Ovary (tissue), 7 donors: ENCODE measurements at regions not wholly inside any gene's neighbourhood (a gene's known extent, or its start where the extent isn't known, plus 50 kb on each side); places are given as distances from the start of the nearest gene placed in this dataset.

Experiments
- DNase-seq, 5 donors: peaks; one replicate each; pipeline ENCODE4 v3.0.0-alpha.2; 2019 to 2020
- H3K27ac ChIP-seq, 2 donors: fragments of 200-600 bp; one replicate each; pipeline versions ENCODE4 v1.5.1 to v1.8.0; 2019 to 2022
- H3K27me3 ChIP-seq: fragments of 200-600 bp; one replicate; pipeline ENCODE4 v1.8.0; 2022
- H3K36me3 ChIP-seq: fragments of 200-600 bp; sonication (generic); one replicate; pipeline ENCODE4 v1.5.1; 2019
- H3K4me1 ChIP-seq: one replicate; pipeline ENCODE4 v1.8.1; 2013; ENCODE audit warnings: mild to moderate bottlenecking, moderate library complexity; ENCODE audit not compliant: insufficient read depth
- H3K4me3 ChIP-seq: fragments of 200-600 bp; sonication (generic); one replicate; pipeline ENCODE4 v1.5.1; 2017
- H3K9me3 ChIP-seq, 2 donors: fragments of 200-600 bp in 1 of 2; sonication (generic) in 1 of 2; one replicate each; pipeline versions ENCODE4 v1.5.1 to v1.8.1; 2013 to 2019; ENCODE audit warnings: mild to moderate bottlenecking in 1 of 2, moderate library complexity in 1 of 2
- EP300 ChIP-seq: sonication (generic); formaldehyde crosslinking; IDR thresholded peaks from one replicate; pipeline ENCODE4 v1.6.1; 2017; ENCODE audit warnings: antibody characterized with exemption
- POLR2A ChIP-seq: fragments of 450-650 bp; IDR thresholded peaks from one replicate; pipeline ENCODE4 v1.6.1; 2017; ENCODE audit warnings: antibody characterized with exemption, mild to moderate bottlenecking, moderate library complexity
- WGBS, 3 donors: extraction: QIAGEN DNeasy Blood & Tissue Kit in 1 of 3; methylation state at CpG; one replicate each; pipeline versions ENCODE4 v1.1.5 to v1.1.7; 2013 to 2017; 5-methylcytosine and 5-hydroxymethylcytosine counted together
- intact Hi-C, 4 donors: fragments of 100-400 bp; cut with DNase I; formaldehyde crosslinking; loops; one replicate each; pipeline versions ENCODE4 v1.11.0 to v1.15.1; 2022 to 2023
- TF ChIP-seq, protein P1 (sequence below), 3 donors: fragments of 450-650 bp in 2 of 3; fragments of 200-600 bp in 1 of 3; IDR thresholded peaks; one replicate each; pipeline versions ENCODE4 v1.5.1 to v1.8.0; 2016 to 2022; ENCODE audit warnings: antibody characterized with exemption in 3 of 3, mild to moderate bottlenecking in 1 of 3
- donor health status: DM: no; HTN: no; CAD: no; lungs with moderate emphysema.
- donor health status: DM: no; HTN: no; CAD: no.
- donor health status: Bipolar disorder and iron deficiency.
- donor health status: DM: no; HTN: no; CAD: no.
- donor health status: DM: yes; HTN: yes; CAD: no.

- no peak for DNase-seq
- intact Hi-C loops = loop anchor here in 1 of 4 donors (10.0 kb wide), 1 partner anchor 538 kb away; the partner anchor contains the start of gene ID2
- H3K27ac ChIP-seq = no peak overlapping the region
Measured at GRCh38 chr2:8146132-8147005, 535.5 kb upstream of the ID2 start.

DNA sequence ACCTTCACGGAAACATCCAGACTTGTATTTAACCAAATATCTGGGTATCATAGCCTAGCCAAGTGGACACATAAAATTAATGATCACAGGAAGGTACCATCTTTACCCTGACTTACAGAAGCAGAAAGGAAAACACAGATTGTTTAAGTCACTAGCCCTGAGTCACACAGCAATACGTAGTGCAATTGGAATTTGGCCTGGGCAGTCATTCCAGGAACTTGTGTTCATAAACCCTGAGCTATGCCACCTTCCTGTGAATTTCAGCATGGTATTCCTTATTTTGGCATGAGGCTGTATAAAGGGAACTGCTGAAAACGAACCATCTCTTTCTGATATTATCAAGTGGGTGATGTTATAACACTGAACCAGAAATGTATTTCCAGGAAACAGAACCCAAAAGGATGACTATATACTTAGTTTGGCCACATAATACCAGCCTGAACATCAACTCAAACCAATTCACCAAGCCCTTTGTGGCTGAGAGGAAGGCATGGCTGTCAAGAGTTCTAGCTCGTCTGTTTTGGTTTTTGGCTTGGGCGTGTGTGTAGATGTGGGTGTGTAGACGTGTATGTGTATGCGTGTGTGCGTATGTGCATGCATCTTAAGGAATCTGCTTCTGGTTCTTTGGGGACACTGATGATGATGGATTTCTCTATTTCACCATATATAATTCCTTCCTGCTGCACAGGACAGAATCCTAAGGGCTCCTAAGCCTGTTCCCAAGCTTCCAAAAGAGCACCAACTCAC lies 533.4 kb upstream of the ID2 start:
- WGBS, 3 donors = 86 to 90% (median 89%) methylated on average over 8 of the region's 8 CpGs
- Histone ChIP-seq H3K9me3 (no peaks in the 10 kb centered on the region), H3K4me3 (no peak overlapping the region), H3K27me3 (no peaks in the 10 kb centered on the region), H3K36me3 (no peaks in the 10 kb centered on the region), H3K27ac (no peak overlapping the region), H3K4me1 (peaks cover 13% of the 10 kb centered on the region)
- no peak for DNase-seq
- intact Hi-C loops = loop anchor here in 1 of 4 donors (10.0 kb wide), 1 partner anchor 536 kb away; the partner anchor contains the start of gene ID2
- TF ChIP-seq, protein P1, sequence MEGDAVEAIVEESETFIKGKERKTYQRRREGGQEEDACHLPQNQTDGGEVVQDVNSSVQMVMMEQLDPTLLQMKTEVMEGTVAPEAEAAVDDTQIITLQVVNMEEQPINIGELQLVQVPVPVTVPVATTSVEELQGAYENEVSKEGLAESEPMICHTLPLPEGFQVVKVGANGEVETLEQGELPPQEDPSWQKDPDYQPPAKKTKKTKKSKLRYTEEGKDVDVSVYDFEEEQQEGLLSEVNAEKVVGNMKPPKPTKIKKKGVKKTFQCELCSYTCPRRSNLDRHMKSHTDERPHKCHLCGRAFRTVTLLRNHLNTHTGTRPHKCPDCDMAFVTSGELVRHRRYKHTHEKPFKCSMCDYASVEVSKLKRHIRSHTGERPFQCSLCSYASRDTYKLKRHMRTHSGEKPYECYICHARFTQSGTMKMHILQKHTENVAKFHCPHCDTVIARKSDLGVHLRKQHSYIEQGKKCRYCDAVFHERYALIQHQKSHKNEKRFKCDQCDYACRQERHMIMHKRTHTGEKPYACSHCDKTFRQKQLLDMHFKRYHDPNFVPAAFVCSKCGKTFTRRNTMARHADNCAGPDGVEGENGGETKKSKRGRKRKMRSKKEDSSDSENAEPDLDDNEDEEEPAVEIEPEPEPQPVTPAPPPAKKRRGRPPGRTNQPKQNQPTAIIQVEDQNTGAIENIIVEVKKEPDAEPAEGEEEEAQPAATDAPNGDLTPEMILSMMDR (IDR thresholded peaks at IDR 0.05) = no peak
- TF ChIP-seq EP300 (no peak), POLR2A (no peak)

More at GRCh38 chr2:8146132-8147005, 535.5 kb upstream of the ID2 start:
- TF ChIP-seq, protein P1 (IDR thresholded peaks at IDR 0.05) = no peak
- TF ChIP-seq POLR2A (no peak), EP300 (no peak)
- Histone ChIP-seq H3K9me3 (no peaks in the 10 kb centered on the region), H3K36me3 (no peaks in the 10 kb centered on the region), H3K27me3 (no peaks in the 10 kb centered on the region), H3K4me3 (no peak overlapping the region), H3K4me1 (peaks cover 12% of the 10 kb centered on the region)
- 39 to 46% (median 46%) methylated on average over 5 of the region's 5 CpGs for WGBS, 3 donors

GRCh38 chr2:8149007-8149405 lies 532.9 kb upstream of the ID2 start:
- intact Hi-C loops = loop anchor here in 1 of 4 donors (10.0 kb wide), 1 partner anchor 536 kb away; the partner anchor contains the start of gene ID2

More at GRCh38 chr2:8149007-8149405, 532.9 kb upstream of the ID2 start:
- Histone ChIP-seq H3K27me3 (no peaks in the 10 kb centered on the region), H3K36me3 (no peaks in the 10 kb centered on the region), H3K4me3 (no peak overlapping the region), H3K9me3 (no peaks in the 10 kb centered on the region), H3K4me1 (peaks cover 13% of the 10 kb centered on the region), H3K27ac (no peak overlapping the region)
- WGBS, 3 donors = 87 to 96% (median 96%) methylated on average over 5 of the region's 5 CpGs
- no peak for DNase-seq
- TF ChIP-seq POLR2A = no peak
- no peak for TF ChIP-seq EP300
- TF ChIP-seq, protein P1 (IDR thresholded peaks at IDR 0.05) = no peak
